ENCODE measurements at regions not wholly inside any gene's neighbourhood (a gene's known extent, or its start where the extent isn't known, plus 50 kb on each side); places are given as distances from the start of the nearest gene placed in this dataset.

- TF ChIP-seq CTCF (IDR thresholded peaks at IDR 0.05): no peak
- no peak for TF ChIP-seq ZFX (IDR thresholded peaks at IDR 0.05; ENCODE audit: borderline replicate concordance)
Measured at GRCh38 chr14:48735607-48736006, 850.6 kb downstream of the RPS29 start.

Data from 22Rv1 (cell line).